HL-60 (cell line): ENCODE measurements at regions not wholly inside any gene's neighbourhood (a gene's known extent, or its start where the extent isn't known, plus 50 kb on each side); places are given as distances from the start of the nearest gene placed in this dataset.

ENCODE experiments used
- CTCF ChIP-seq: IDR thresholded peaks from one replicate; pipeline ENCODE4 v1.5.1; 2011; ENCODE audit warnings: low read length, control low read depth, inconsistent platforms; ENCODE audit not compliant: insufficient read depth
- GABPA ChIP-seq: IDR thresholded peaks from 2 replicates; pipeline ENCODE4 v1.6.1; 2012; ENCODE audit warnings: low read depth
- POLR2AphosphoS5 ChIP-seq: IDR thresholded peaks from 2 replicates; pipeline ENCODE4 v1.6.1; 2012; ENCODE audit warnings: low read depth
- REST ChIP-seq: IDR thresholded peaks from 2 replicates; pipeline ENCODE4 v1.6.1; 2012; ENCODE audit warnings: low read depth; ENCODE audit not compliant: insufficient replicate concordance
- SPI1 ChIP-seq: IDR thresholded peaks from 2 replicates; pipeline ENCODE4 v1.6.1; 2012; ENCODE audit warnings: low read depth, mild to moderate bottlenecking, borderline replicate concordance

GRCh38 chr5:53179691-53180090 is 70.1 kb upstream of the MOCS2 start:
- TF ChIP-seq CTCF (no peak), POLR2AphosphoS5 (no peak), GABPA (no peak), REST (no peak), SPI1 (no peak)
